Fibroblast of upper back skin (primary cell): ENCODE measurements at regions not wholly inside any gene's neighbourhood (a gene's known extent, or its start where the extent isn't known, plus 50 kb on each side); places are given as distances from the start of the nearest gene placed in this dataset.
A peak's percentile ranks its signal among the peaks of the same experiment; 100 is the strongest.

Source experiments
- DNase-seq: peaks from one replicate; pipeline ENCODE4 v3.0.0-alpha.2; 2013

- no peak for DNase-seq
Measured at GRCh38 chr9:16099732-16100536, 547.1 kb downstream of the CCDC171 start.

DNA sequence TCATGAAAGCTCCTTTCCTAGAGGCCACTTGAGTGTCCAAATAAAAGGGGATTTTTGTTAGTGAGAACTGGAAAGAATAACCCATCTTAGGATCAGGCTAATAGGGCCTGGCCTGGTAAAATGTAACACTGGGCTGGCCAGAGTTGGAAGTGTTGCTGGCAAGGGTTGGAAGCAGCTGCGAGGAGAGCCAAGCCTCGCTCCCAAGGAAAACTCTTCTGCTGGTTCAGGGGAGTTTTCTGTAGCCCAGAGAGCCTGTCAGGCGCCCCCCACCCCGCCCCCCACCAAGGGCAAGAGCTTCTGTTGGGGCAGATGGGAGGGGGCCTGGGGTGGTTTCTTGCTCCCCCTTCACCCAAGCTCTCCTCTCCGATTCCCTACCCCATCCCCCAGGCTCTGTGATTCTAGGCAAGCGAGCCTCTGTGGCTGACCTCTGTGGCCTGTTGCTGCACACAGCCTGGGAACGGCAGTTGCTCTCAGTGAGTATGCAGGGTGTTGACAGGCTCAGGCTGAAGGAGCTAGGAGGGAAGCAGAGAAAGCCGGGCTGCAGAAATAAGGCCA, 547.8 kb downstream of the CCDC171 start:
- DNase-seq, result peak; percentile 86

DNA sequence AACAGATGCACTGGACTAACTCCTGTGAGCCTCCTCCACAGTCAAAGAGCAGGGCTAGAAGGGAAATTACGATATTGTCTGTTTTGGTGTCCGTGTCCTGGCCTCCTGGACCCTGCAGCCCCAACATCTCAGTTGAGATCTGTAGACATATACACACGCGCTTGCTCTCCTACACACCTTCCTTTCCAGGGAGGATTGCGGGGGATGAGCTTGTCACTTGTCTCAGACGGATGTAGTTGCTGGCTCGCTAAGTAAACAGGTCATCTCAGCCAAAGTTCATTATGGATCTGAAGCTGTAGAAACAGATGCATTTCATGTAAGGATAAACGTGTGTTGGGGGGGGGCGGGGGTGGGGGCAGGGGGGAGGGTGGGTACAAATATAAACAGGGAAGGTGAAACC, 549.3 kb downstream of the CCDC171 start:
- DNase-seq, result no peak

DNA sequence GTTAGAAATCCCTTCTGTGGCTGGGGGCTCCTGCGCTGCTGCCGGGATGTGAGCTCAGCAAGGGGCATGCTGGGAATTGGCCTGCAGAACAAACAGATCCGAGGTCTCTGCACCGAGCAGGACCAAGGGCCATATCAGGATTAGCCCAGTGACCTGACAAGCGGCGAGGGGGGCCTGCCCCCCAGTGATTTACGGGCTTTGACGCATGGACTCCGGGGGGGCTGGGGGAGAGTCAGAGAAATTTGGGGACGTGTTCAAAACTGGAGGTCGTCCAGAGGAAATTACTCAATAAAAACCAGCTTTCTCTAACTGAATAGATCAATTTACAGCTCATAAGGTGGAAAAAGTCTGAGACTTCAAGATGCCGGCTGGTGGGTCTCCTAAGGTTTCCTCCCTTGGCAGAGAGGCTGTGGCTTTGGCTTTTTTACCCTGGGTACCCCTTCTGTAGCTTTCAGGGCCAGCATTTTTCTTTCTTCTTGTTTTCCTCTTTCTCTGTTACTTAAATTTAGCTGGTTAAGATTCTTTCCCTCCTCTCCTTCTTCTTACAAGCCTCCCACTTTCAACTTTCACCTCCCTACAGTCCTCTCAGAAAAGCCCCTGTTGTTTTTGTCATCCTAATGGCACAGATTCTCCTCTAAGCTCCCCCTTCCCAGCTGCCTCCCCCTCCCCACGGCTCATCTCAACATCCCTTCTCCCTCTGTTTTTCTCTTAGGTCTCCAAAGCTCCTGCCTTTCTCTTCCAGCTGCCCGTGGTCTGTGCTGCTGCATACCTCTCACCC, 551.0 kb downstream of the CCDC171 start:
- peak; percentile 83 for DNase-seq

GRCh38 chr9:16105168-16106020, 552.6 kb downstream of the CCDC171 start:
- DNase-seq, result no peak

DNA sequence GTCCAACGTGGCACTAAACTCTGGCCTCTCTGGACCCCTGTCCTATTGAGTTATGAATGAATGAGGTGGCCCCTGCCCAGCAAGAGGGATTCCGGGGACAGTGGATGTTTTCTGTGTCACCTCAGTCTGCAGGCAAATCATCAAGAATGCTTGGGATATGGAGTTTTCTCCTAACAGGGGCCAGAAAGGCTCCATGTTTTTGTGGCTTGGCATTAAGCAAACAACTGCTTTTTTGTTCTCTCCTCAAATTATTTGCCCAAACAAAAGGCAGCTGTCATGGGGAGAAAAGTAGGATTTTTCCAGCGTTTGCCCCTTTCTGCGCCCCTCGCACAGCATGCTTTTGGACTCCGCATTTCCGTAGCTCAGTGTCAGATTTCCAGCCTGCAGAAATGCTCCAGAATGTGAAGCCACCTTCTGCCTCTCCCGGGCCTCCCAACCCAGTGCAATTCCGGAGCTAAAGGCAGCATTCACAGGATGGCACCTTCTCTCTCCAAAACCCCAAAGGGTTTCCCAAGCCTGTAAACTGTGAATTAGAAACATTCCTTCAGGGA, 553.3 kb downstream of the CCDC171 start:
- no peak for DNase-seq

DNA sequence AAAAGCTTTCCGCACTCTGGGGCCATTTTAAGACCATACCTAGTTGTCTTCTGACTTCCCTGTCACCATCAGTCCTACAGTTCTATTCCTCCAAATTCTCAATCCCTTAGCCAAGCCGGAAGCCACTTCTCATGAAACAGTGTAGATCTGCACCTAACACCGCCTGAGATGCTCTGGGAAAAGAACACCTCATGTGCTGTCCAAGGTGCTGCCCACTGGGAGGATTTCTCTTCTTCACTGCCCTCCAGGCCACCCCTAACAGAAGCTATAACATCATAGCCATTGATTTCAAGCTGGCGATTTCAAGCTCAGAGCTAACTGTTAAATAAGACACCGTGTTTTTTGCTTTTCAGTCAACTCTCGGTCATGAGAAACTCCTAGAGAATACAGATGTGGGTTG, 559.3 kb downstream of the CCDC171 start:
- no peak for DNase-seq

GRCh38 chr9:16115994-16116393, 563.2 kb downstream of the CCDC171 start:
- DNase-seq, result no peak

DNA sequence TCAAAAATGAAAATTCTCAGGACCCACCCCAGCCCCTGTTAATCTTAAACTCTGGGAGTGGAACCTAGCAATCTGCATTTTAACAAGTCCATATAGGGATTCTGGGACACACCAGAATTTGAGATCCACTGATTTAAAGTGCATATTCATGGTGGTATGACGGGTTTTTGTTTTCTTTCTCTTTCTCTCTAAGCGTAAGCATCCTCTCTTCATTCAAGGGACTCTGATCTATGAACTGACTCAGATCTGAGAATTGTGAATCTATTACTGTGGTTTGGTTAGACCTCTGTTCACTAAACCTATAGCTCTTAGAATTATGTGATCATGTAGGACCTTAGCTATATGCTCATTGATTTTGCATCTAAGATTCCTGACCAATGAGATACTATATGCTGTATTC, 565.2 kb downstream of the CCDC171 start:
- DNase-seq, result no peak

- peak; percentile 83 for DNase-seq
Measured at GRCh38 chr9:16119261-16120230, 566.7 kb downstream of the CCDC171 start.

DNA sequence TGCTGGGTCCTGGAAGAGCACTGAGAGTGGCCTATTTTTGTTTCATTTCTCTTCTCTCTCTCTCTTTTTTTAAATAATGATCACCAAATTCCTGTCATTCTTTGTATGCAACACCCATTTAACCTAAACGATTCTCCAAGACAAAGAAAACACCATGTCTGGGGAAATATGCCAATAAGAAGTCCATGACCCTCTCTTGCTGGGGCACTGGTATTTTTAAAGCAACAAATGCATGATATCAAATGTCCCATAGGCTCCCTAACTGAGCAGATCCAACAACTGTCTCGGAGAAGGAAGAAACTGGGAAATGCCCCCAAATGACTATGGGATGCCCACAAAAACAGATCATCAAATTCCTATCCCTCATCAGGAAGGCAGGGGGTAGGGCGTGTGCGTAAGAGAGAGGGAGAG, 567.4 kb downstream of the CCDC171 start:
- peak; percentile 89 for DNase-seq

DNA sequence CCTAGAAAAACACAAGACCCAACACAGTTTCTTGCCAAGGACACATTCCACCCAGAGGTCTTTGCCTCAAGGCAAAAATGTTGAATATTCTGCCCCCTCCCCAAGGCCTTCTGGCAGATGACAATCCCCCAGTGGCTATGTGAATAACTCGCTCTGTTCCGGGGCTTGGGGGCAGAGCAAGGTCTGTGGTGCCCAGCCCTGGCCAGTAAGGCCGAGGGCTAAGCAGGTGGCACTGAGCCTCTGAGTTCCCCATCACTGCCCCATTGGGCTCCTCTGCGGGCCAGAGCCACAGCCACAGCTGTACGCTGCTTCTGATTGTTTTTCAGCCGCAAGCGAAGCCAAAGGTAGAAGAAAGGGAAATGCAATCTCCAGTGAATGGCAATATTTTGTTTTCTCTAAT, 567.9 kb downstream of the CCDC171 start:
- no peak for DNase-seq

- no peak for DNase-seq
Measured at GRCh38 chr9:16121168-16121567, 568.3 kb downstream of the CCDC171 start.

DNA sequence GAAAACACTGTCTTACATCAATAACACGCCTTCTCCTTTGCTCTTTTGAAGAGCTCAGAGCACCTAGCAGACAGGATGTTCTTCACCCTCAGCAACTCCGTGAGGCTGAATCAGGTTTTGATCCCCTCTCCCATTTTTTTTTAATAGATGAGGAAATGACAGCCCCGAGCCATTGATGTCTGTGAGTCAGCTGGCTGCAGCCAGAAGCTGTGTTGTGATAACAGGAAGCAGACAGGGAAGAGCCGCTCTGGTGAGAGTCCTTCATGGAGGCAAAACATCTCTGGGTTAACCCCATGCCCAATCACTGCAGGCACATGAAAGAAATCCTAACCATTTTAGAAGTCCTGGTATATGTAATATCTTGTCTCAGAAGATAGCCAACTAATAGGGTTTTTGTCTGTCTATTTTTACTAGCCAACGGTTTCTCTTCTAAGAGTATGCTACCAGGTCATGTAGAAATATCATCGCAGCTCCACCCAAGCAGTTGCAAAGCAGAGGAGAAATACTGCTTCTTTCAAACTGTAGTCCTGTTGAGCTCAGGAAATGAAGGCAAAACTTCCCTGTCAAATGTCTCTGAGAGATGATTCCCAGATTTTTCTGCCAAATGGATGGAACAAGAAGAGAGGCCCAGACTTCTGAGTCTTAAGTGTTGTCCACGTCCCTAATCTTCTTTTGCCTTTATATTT, 568.9 kb downstream of the CCDC171 start:
- DNase-seq, result peak; percentile 69

DNA sequence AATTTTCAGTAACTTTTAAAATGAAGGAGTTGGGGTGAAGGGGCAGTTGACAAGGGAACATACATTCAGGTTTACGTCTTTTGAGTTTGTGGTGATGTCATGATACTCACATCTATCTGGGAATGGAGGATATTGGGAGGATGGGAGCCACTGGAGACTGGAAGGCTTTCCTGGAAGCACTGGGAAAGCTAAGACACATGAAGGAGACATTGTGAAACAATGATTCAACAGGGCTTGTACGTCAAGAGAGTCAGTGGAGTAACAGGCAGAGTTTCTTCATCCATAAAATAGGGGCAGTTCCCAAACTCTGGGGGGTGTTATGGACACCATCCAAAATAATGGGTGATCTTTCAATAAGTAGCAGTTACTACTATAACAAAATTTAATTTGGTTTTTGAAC, 572.8 kb downstream of the CCDC171 start:
- DNase-seq, result peak; percentile 50

- peak; percentile 56 for DNase-seq
Measured at GRCh38 chr9:16126042-16126441, 573.2 kb downstream of the CCDC171 start.

DNA sequence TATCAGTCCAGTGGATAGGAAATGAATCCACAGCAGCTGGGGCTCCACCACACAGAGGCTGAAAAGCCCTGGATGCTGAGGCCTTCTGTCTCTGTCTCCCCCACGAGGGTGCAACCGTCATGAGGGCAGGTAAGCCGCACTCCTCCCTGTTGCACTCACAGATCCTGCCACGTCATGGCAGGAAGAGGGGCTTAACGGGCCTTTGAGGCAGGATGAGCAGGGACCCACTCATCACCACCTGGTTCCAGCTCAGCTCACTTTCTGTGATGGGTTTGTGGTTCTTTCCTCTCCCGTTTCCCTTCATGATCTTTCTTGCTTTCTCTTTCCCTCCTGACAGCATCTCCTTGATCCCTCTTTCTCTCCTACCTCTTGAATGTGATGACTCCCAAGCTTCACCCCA, 575.2 kb downstream of the CCDC171 start:
- DNase-seq, result no peak

GRCh38 chr9:16131264-16131663, 578.4 kb downstream of the CCDC171 start:
- DNase-seq, result peak; percentile 75

DNA sequence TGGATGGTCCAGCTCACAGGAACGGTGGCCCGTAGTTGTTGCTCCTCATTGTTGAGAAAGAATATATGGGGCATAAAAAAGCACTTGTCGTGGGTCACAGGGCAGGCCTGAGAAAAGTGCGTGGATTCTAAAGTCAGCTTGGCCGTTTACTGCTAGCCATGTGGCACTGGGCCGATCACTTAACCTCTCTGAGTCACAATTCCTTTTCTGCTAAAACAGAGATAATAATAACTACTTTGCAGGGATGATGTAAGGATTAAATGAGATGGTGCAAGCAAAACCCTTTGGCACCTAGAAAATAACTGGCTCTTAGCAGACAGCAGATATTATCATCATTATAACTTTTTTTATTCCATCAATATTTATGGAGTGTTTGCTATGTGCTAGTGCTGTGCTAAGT, 579.7 kb downstream of the CCDC171 start:
- DNase-seq, result no peak

- no peak for DNase-seq
Measured at GRCh38 chr9:16133032-16133431, 580.2 kb downstream of the CCDC171 start.
